ENCODE measurements at regions not wholly inside any gene's neighbourhood (a gene's known extent, or its start where the extent isn't known, plus 50 kb on each side); places are given as distances from the start of the nearest gene placed in this dataset.

GRCh38 chr6:77313595-77313994 is 149.7 kb downstream of the HTR1B start:
- no peak overlapping the region for H3K27ac ChIP-seq
- TF ChIP-seq CTCF (conservative IDR thresholded peaks at IDR 0.05; ENCODE audit: low read depth, low read length) = no peak
- H4K20me1 ChIP-seq (ENCODE audit: insufficient read depth) = no peaks in the 10 kb centered on the region
- no peak overlapping the region for H2AFZ ChIP-seq (ENCODE audit: low read depth)
- H3K36me3 ChIP-seq (ENCODE audit: insufficient read depth) = no peaks in the 10 kb centered on the region
- no peaks in the 10 kb centered on the region for H3K79me2 ChIP-seq (ENCODE audit: insufficient read depth, low read depth)
- H3K9ac ChIP-seq = no peak overlapping the region
- H3K4me1 ChIP-seq (ENCODE audit: low read depth, poor library complexity, severe bottlenecking) = no peaks in the 10 kb centered on the region
- no peak overlapping the region for H3K4me2 ChIP-seq
- no peaks in the 10 kb centered on the region for H3K27me3 ChIP-seq (ENCODE audit: insufficient read depth, low read depth)
- no peak overlapping the region for H3K4me3 ChIP-seq (IDR thresholded peaks at IDR 0.05; ENCODE audit: insufficient read depth, low read depth, low read length)

- no peaks in the 10 kb centered on the region for H3K27me3 ChIP-seq (ENCODE audit: insufficient read depth, low read depth)
- no peak overlapping the region for H2AFZ ChIP-seq (ENCODE audit: low read depth)
- no peak overlapping the region for H3K9ac ChIP-seq
- no peaks in the 10 kb centered on the region for H3K79me2 ChIP-seq (ENCODE audit: insufficient read depth, low read depth)
- H3K27ac ChIP-seq = no peak overlapping the region
- no peak for TF ChIP-seq CTCF (conservative IDR thresholded peaks at IDR 0.05; ENCODE audit: low read depth, low read length)
- no peaks in the 10 kb centered on the region for H4K20me1 ChIP-seq (ENCODE audit: insufficient read depth)
- H3K4me2 ChIP-seq = no peak overlapping the region
- no peaks in the 10 kb centered on the region for H3K4me1 ChIP-seq (ENCODE audit: low read depth, poor library complexity, severe bottlenecking)
- H3K36me3 ChIP-seq (ENCODE audit: insufficient read depth) = no peaks in the 10 kb centered on the region
- H3K4me3 ChIP-seq (IDR thresholded peaks at IDR 0.05; ENCODE audit: insufficient read depth, low read depth, low read length) = no peak overlapping the region
Measured at GRCh38 chr6:77299931-77300330, 163.4 kb downstream of the HTR1B start.

GRCh38 chr6:77298283-77298682 is 165.0 kb downstream of the HTR1B start:
- TF ChIP-seq CTCF (conservative IDR thresholded peaks at IDR 0.05; ENCODE audit: low read depth, low read length) = no peak
- H3K79me2 ChIP-seq (ENCODE audit: insufficient read depth, low read depth) = no peaks in the 10 kb centered on the region
- no peaks in the 10 kb centered on the region for H3K36me3 ChIP-seq (ENCODE audit: insufficient read depth)
- no peaks in the 10 kb centered on the region for H3K27me3 ChIP-seq (ENCODE audit: insufficient read depth, low read depth)
- H3K4me2 ChIP-seq = no peak overlapping the region
- no peak overlapping the region for H2AFZ ChIP-seq (ENCODE audit: low read depth)
- H3K4me3 ChIP-seq (IDR thresholded peaks at IDR 0.05; ENCODE audit: insufficient read depth, low read depth, low read length) = no peak overlapping the region
- H3K9ac ChIP-seq = no peak overlapping the region
- no peaks in the 10 kb centered on the region for H4K20me1 ChIP-seq (ENCODE audit: insufficient read depth)
- no peaks in the 10 kb centered on the region for H3K4me1 ChIP-seq (ENCODE audit: low read depth, poor library complexity, severe bottlenecking)
- no peak overlapping the region for H3K27ac ChIP-seq

- Histone ChIP-seq H3K36me3 (ENCODE audit: insufficient read depth) (no peaks in the 10 kb centered on the region), H2AFZ (ENCODE audit: low read depth) (no peak overlapping the region), H3K79me2 (ENCODE audit: insufficient read depth, low read depth) (no peaks in the 10 kb centered on the region), H3K27me3 (ENCODE audit: insufficient read depth, low read depth) (no peaks in the 10 kb centered on the region), H3K4me3 (IDR thresholded peaks at IDR 0.05; ENCODE audit: insufficient read depth, low read depth, low read length) (no peak overlapping the region), H3K9ac (no peak overlapping the region), H3K4me2 (no peak overlapping the region), H4K20me1 (ENCODE audit: insufficient read depth) (no peaks in the 10 kb centered on the region), H3K4me1 (ENCODE audit: low read depth, poor library complexity, severe bottlenecking) (no peaks in the 10 kb centered on the region), H3K27ac (no peak overlapping the region)
- no peak for TF ChIP-seq CTCF (conservative IDR thresholded peaks at IDR 0.05; ENCODE audit: low read depth, low read length)
Measured at GRCh38 chr6:77292564-77293546, 170.4 kb downstream of the HTR1B start.
